GM18909 (cell line): ENCODE measurements at regions not wholly inside any gene's neighbourhood (a gene's known extent, or its start where the extent isn't known, plus 50 kb on each side); places are given as distances from the start of the nearest gene placed in this dataset.

Source experiments
- ATAC-seq: cut with Tn5 transposase; IDR thresholded peaks from one replicate; pipeline ENCODE4 v1.9.1; 2021; ENCODE audit warnings: mild to moderate bottlenecking; ENCODE audit not compliant: unreplicated experiment, poor library complexity

DNA sequence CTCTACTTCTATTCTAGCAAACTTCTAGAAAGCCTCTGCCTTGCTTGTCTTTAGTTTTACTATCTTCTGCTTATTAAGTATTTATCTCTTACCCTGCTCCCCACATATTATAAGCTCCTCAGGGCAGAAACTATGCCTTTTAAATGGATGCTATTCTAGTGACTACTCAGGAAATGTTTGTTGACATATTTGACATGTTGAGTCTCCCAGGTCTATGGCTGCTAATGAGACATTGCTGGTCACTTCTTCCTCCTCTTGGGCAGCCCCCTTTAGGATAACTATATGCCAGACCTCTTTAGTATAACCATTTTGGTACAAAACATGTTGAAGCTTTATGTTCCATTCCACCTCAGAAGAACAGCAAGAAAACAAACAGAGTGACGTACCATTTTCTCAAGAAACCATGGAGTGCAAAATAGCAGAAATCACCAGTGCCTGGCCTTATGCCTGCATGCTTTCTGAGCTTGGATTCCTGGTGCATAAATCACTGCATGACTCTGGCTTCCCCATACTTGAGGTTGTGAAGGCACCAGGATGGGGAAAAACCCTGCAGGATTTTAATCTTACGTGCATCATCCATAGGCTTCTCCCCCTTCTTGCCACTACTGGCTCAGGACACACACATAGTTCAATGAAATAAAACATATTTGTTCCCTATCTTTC is 202.6 kb downstream of the TMX1 start:
- ATAC-seq: no peak

DNA sequence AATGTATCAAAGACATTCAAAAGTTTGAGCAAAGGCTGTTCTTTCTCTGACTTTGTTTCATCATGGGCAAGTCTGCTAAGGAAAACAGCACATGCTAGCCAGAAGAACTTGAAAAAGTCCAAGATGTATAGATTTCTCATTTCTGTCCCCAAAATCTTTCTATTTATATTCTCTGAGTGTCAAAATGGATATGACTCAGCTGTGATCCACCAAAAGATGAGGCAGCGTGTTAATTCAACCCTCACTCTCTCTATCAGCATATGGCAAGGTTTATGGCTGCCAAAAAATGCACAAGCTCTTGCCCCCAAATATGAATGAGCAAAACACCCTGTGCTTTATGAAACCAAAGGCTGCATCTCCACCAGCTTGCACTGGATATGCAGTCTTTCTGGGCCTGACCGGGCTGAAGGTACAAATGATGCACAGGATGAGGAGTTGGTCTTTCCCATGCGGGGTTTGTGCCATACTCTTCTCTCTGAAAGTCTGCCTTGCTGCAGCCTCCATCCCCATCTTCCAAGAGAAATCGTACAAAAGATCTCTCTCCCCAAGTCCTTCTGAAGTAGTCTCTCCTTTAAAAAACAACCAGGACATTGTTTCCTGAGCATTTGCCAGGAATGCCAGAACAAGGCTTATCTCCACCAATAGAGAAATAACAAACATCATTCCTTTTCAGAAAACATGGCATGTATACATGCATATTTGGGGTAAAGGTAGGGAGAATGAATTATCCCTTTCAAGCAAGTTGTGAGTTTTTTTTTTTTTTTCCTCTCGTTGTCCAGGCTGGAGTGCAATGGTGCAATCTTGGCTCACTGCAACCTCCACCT is 203.4 kb downstream of the TMX1 start:
- no peak for ATAC-seq

DNA sequence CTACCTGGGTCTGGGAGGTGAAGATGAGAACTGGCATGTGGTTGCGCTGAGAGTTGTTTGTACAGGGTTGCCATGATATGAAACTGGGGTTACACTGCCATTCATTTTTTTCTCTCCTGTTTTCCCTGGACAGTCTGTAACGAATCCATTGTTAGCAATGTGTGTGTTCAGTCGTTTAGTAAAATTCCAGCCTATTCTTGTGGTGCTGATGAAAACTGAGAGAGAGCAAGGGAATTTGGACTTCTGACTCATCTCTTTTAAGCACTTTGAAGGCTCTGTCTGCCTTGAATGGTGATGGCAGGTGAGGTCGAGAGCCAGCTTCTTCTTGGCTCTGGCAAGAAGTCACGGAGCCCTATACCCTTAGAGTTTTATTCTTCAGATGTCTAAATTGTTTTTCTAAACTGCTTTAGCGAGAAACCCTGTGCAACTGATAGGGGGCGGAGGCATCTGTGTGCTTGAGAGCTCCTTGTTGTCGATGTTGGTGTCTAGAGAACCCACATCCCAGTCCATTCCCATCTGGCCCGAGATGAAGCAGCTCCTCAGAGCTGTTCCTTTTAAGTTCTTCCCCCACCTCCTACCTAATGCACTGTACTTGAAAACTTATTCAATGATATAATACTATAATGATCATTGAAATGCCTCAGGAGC is 204.4 kb downstream of the TMX1 start:
- no peak for ATAC-seq

DNA sequence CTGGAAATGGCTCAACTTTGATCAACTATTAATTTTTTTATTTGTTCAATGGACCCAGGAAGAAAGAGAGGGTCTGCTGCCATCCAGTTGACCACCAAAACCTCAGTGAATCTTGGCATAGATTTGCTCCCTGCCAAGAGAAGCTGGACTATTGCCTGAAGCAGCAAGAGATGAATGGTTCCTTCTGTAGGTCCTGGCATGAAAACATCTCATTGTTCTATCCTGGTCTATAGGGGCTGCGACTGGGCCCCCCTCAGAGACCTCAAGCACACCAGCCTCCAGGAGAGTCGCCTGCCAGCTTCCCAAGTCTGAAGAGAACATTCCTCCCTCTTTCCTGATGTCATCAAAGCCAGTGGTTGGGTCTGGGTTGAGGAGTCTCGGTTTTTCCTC is 204.9 kb downstream of the TMX1 start:
- no peak for ATAC-seq

DNA sequence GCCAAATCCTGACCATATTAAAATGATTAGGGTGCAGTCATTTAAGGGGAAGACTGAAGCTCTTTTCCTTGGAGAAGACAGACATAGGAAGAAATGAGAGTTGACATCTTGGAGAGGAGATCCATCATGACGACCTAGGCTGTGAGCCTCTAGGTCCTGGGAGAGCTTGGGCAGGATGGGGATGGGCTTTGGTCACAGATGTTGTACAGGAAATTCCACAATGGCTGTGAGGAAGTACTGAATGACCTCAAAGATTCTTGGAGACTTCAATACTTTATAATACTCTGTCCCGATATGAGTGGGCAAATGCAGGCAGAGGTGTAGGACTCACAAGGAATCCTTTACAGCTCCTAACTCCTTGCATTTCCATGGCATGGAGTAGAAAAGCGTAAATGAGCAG is 204.9 kb upstream of the FRMD6 start:
- ATAC-seq: no peak

DNA sequence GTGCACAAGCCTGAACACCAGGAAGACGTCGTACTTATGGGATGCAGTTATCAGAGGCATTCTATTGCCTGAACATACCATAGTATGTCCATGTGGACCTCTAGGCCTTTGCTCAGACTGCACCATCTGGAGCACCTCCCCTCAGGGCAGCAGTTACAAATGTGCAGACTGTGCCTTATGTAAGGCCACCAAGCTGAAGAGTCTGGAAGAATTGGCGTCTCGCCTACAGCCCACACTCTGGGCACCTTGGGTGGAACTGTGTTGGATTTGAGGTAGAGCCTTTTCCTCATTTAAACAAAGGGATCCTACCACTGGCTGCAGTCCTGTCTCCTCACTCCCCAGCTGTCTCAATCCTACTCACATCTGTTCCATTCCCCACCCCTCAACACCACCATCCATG is 204.3 kb upstream of the FRMD6 start:
- ATAC-seq: no peak

DNA sequence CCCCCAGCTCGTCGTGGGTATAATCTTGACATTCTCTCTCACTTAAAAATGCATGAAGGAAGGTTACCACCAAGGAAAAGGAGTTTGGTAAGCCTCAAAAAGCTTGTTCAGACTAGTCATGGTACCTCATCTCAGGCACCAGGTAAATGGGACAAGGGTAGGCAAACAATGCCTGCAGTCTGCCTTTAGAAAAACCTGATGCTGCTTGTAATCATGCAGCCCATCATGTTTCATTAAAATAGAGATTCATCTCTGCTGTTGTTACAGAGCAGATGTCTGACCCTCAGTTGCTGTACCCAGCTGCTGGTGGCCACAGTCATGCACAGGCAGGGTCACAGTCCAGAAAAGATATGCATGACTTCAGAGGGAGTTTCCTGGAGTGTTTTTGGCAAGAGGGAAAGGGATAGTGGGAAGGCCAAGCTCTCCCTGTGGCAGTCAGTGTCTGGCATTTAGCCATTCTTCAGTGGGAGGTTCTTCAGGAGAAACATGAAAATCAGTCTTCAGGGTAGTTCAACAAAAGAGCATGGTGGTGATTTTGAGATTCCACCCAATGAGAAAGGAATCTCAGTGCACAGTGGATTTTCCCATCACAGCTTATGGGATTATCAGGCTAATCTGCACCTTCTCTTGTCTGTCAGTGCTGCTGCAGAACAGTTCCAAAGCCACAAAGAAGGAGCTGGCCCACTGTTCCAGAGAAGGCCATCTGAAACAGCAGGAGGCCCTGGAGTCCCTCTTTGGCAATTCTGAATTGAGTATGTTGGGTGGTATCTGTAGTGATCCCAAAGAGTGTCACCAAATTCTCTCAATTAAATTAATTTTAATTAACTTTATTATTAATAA is 202.7 kb upstream of the FRMD6 start:
- ATAC-seq: no peak

DNA sequence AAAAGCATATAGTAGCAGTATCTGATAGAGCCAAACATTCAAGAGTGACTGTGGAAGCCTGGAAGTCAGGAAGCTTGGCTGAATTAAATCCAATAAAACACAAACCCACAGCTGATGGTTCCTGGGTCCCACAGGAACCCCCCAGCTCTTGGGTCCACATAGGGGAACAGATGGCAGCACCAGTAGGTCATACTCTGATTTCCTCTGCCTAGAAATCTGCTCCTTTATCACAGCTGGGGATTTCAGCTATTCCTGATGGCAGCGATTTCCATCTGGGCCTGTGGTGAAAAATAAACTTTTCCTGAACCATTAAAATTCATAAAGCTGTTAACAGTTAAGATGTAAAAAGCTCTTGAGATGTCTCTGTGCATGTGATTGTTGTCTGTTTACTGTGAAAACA is 202.0 kb upstream of the FRMD6 start:
- no peak for ATAC-seq

DNA sequence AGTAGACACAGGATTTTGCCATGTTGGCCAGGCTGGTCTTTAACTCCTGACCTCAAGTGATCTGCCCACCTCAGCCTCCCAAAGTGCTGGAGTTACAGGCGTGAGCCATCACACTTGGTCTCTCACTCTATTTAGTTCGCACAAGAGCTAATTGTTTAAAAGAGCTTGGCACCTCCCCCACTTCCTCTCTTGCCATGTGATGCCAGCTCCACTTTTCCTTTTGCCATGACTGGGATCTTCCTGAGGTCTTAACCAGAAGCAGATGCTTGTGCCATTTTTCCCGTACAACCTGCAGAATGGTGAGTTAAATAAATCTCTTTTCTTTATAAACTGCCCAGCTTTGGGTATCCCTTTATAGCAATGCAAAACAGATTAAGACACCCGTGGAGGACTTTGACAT is 200.1 kb upstream of the FRMD6 start:
- no peak for ATAC-seq

DNA sequence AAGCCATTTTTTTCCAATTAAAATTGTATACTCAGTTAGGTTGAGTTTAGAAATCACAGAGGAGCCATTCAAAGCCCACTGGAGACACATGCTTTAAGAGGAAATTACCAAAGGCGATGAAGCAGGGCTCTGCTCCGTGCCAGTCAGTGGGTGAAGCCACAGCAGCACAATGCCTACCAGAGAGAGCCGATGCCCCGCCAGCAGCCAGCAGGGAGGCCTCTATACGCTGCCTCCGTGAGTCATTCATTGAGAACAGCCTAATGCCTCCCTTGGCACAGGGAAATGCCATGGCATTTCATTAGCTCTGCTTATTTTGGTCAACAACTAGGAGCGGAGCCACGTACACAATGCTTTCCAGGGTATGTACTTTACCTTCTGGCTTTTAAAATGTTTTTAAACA is 197.8 kb upstream of the FRMD6 start:
- no peak for ATAC-seq

DNA sequence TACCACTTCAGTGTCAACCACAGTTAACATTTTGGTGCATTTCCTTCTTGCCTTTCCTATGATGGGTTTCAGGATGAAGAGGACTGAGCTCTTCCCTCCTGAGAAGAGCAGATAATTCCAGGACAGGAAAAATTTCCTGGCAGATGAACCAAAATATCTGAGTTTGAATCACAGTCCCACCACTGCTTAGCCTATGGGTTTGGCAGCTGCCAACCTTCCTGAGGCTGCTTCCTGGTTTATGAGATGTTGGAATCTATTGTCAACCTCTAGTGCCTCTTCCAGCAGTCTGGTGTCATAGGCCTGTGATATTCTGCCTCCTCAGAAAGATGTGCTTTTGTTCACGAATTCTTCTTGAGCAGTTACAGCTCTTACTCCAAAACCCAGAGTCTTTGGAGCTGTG is 197.4 kb upstream of the FRMD6 start:
- no peak for ATAC-seq

DNA sequence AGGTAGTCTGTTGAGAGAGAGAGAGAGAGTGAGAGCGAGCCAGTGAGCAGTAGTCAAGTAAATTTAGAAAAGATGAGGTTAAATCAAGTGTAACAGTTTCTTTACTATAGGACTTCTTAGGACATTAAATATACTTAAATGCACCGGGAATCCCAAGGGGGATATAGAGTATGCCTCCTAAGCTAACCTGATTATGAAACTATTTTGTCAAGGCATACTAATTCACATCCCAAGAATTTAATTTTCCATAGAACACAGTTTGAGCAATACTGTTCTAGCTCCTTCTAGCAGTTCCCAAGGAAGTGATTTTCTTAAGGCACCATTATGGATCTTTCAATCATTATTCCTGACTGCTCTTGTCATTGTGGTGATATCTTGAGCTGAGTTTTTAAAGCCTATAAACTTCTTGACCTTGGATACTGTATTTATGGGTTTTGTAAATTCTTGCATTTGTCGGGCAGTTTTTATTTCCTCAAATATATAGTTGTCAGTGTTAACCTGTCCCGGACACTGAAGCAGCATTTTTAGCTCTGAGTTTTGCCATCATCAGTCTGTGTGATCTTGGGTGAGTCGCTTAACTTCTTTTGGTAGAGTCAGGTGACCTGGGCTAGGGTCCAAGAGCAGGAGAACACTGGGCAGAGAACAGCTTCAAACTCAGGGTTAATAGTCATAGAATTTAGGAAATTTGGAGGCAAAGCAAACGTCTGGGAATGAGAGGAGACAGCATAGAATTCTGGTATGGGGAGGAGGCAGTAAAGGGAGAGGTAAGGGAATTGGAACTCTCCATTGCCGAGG is 196.5 kb upstream of the FRMD6 start:
- ATAC-seq: no peak

DNA sequence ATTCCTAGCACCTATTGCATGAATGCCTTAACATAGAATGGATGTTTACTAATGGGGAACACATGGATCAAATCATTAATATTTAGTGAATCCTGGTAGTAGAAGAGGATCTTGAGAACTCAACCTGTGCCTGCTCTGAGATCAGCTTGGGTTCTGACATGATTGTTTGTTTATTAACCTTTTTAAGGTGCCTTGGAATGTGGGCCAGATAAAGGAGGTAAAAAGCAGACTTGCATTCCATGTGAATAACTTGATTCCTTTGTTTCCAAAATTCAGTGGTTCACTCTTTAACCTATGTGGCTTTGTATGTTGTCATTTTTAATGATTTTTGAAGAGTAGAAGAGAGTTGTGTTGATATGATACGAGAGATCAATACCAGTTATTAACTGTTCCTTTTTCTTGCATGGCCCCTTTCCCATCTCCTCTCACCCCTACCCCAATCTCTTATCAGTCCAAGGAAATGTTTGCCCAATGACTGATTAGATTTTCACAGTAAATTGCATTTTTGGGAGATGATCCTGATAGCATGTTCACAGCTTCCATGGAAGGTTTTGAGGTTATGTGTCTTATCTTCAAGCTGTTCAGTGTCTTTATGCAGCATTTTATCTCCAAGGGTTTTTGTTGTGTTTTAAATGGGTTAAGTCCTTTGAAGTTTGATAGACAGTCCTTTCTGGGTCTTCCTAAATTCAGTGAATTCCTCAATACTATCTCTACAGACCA is 193.7 kb upstream of the FRMD6 start:
- ATAC-seq: no peak

DNA sequence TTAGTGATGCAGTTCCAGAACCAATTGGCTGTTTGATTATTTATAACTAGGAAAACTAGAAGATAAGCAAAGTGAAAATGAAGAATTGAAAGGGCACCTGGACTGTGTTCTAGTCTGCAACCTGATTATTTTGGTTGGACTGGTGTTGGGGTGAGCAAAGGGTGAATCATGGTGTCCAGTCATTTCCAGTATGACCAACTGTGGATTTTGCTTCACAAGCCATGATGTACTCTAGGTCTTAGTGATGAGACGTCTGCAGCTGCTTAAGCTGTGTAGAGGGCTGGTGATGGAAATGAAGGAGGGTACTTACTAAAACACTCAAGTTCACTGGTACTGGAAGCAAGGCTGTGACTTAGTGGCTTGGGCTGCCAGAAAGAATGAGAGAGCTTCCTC is 193.2 kb upstream of the FRMD6 start:
- no peak for ATAC-seq

DNA sequence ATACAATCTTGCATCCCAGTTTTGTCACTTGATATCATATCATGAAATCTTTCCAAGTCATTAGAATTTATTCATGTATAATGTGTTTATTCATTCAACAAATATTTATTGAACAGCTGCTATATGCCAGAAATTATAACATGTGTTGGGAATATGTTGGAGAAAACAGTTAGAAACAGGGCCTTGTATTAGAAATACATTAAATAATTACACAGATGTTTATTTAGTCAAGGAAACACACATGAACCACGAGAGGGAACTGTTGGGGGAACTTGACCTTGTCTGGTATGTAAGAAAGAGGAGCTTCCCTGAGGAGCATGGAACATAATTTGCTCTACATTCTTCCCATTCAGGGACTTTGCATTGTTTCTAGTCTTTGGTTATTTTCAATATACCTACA is 191.7 kb upstream of the FRMD6 start:
- no peak for ATAC-seq

DNA sequence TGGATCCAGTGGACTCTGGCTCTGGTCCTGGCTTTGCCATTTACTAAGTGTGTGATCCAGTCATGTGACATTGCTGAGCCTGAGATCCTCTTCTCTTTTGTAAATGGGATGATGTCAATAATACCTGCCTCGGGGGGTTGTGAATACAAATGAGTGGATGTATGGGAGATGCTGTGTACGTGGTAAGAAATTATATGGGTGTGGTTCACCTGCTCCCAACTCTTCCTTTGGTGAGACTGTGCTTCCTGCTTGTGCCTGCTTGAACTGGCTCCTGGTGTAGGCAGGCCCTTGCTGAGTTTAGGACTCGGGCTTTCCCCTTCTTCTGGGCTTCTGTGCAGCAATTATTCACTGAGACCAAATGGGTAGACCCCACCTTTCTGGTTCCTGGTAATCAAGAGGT is 189.5 kb upstream of the FRMD6 start:
- ATAC-seq: no peak

DNA sequence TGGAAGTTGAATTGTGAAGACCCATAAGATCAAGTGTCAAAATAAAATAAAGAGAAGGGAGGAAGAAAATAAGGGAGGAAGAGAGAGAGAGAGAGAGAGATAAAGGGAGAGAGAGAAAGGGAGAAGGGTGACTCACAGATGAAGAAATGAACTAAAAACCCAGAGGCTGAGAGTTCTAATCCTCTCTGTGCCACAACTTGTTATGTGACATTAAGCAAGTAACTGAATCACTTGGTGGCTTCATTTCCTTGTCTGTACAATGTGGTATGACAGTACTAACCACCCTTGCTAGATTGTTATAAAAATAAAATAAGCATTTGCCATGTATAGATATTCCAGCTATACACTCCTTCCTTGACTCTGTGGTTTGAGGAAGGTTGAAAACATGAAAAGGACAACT is 189.0 kb upstream of the FRMD6 start:
- no peak for ATAC-seq

DNA sequence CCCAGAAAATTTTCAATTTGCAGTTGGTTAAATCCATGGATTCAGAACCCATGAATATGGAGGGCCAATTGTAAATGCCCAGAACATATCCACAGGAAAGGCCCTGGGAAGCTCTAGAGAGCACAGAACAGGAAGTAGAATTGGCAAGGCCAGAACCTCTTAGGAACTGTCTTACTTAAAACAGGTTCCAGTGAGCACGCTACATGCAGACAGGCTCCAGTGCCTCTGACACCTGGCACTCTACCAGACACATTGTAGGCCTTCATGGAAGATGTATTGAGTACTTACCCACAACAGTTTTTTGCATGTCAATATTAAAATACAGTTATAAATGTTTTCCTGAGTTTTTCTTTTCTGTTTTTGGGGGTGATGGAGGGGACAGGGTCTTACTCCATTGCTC is 188.2 kb upstream of the FRMD6 start:
- no peak for ATAC-seq

DNA sequence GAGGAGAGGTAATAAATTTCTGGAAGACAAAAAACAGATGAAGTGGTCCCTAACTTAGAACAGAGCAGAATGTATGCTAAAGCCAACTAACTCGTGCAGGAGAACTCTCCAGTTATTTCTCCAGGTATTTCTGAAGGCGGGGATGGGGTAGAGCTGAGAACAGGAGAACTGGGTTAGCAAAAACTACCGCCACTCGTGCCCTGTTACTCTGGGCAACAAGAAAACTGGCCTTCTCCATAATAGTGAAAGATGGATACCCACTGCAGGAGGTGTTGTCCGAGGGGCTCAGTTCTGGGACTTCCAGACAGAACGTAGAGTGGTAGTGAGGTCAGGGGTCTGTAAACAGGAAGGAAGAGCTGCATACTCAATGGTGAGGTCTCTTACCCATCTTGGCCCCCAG is 187.3 kb upstream of the FRMD6 start:
- ATAC-seq: no peak
